Prostate gland (tissue), 2 donors: ENCODE measurements at regions not wholly inside any gene's neighbourhood (a gene's known extent, or its start where the extent isn't known, plus 50 kb on each side); places are given as distances from the start of the nearest gene placed in this dataset.

Experiments
- CTCF ChIP-seq, 4 experiments: fragments of 200-600 bp in 2 of 4; fragments of 450-650 bp in 2 of 4; sonication (generic) in 2 of 4; IDR thresholded peaks; 1 replicate in 3 of 4; 2 replicates in 1 of 4; pipeline ENCODE4 v1.5.1; 2016 to 2019; ENCODE audit warnings: antibody characterized with exemption in 4 of 4, mild to moderate bottlenecking in 2 of 4, moderate library complexity in 2 of 4
- POLR2AphosphoS5 ChIP-seq: sonication (generic); formaldehyde crosslinking; IDR thresholded peaks from one replicate; pipeline ENCODE4 v1.6.1; 2017; ENCODE audit warnings: antibody characterized with exemption

- TF ChIP-seq CTCF (IDR thresholded peaks at IDR 0.05) (no peak), POLR2AphosphoS5 (no peak)
These were observed 313.7 kb upstream of the CDH5 start for GRCh38 chr16:66052745-66053144.
